Pancreas (tissue), 10 donors: ENCODE measurements at regions not wholly inside any gene's neighbourhood (a gene's known extent, or its start where the extent isn't known, plus 50 kb on each side); places are given as distances from the start of the nearest gene placed in this dataset.

ENCODE experiments used
- ATAC-seq, 4 donors: fragments of 200-7000 bp; cut with Tn5 transposase; one replicate each; pipeline versions ENCODE4 v1.8.0 to v1.9.1; 2020; ENCODE audit warnings: mild to moderate bottlenecking in 4 of 4, moderate library complexity in 4 of 4
- DNase-seq, 6 donors: peaks; one replicate each; pipeline ENCODE4 v3.0.0-alpha.2; 2020
- FAIRE-seq: peaks from 2 replicates; lab custom pipeline; 2012; peaks lifted over from hg19 to GRCh38; lab: Jason Lieb, UNC
- H3K27ac ChIP-seq, 4 donors: fragments of 200-600 bp; sonication (generic); 1 replicate in 3 of 4; 2 replicates in 1 of 4; pipeline versions ENCODE4 v1.5.0 to v1.8.0; 2020
- H3K27me3 ChIP-seq, 4 donors: fragments of 200-600 bp; one replicate each; pipeline ENCODE4 v1.8.0; 2021
- H3K36me3 ChIP-seq, 3 donors: fragments of 200-600 bp; sonication (generic) in 1 of 3; one replicate each; pipeline versions ENCODE4 v1.5.0 to v1.8.0; 2020 to 2021
- H3K4me1 ChIP-seq, 3 donors: fragments of 200-600 bp; one replicate each; pipeline ENCODE4 v1.8.0; 2021
- H3K4me3 ChIP-seq, 4 donors: fragments of 200-600 bp; sonication (generic) in 2 of 4; one replicate each; pipeline versions ENCODE4 v1.5.0 to v1.8.0; 2020 to 2021
- H3K9me3 ChIP-seq, 4 donors: fragments of 200-600 bp; one replicate each; pipeline ENCODE4 v1.8.0; 2021
- CTCF ChIP-seq, 4 donors: fragments of 200-600 bp; sonication (generic) in 3 of 4; IDR thresholded peaks; one replicate each; pipeline versions ENCODE4 v1.5.0 to v1.8.0; 2021; ENCODE audit warnings: antibody characterized with exemption in 4 of 4
- WGBS, 2 donors: extraction: QIAGEN DNeasy Blood & Tissue Kit; methylation state at CpG; one replicate each; pipeline ENCODE4 v1.1.7; 2013; 5-methylcytosine and 5-hydroxymethylcytosine counted together
- intact Hi-C, 3 donors: fragments of 100-400 bp; cut with DNase I; formaldehyde crosslinking; loops; one replicate each; pipeline versions ENCODE4 v1.11.1 to v1.14.2; 2022
- donor health status: healthy with polysubstance abuse.
- donor health status: DM: no; HTN: no; CAD: no; lungs with moderate emphysema.
- donor health status: DM: no; HTN: no; CAD: no.
- donor health status: control.
- donor health status: control.
- donor health status: Bipolar disorder and iron deficiency.
- donor health status: DM: yes; HTN: yes; CAD: no.
- donor health status: DM: no; HTN: no; CAD: no.
- donor health status: DM: no; HTN: no; CAD: no.
- donor health status: DM: yes; HTN: yes; CAD: no.

- no peak overlapping the region for H3K27ac ChIP-seq
- no peak for TF ChIP-seq CTCF (IDR thresholded peaks at IDR 0.05)
- intact Hi-C loops = no loop called here
- 72 to 73% methylated on average over 5 of the region's 5 CpGs for WGBS, 2 donors
- no peaks in the 10 kb centered on the region for H3K27me3 ChIP-seq
- H3K4me1 ChIP-seq = peaks cover 0 to 4% (median 0%) of the 10 kb centered on the region in 3 donors
- H3K9me3 ChIP-seq = no peaks in the 10 kb centered on the region
- no peaks in the 10 kb centered on the region for H3K36me3 ChIP-seq
- no peak for DNase-seq
- peak in 2 of 4 donors; percentile 27 to 60 for ATAC-seq
- H3K4me3 ChIP-seq = no peak overlapping the region
- no peak for FAIRE-seq
Observed at GRCh38 chr12:126512916-126513913, 1448.0 kb downstream of the AACS start.

DNA sequence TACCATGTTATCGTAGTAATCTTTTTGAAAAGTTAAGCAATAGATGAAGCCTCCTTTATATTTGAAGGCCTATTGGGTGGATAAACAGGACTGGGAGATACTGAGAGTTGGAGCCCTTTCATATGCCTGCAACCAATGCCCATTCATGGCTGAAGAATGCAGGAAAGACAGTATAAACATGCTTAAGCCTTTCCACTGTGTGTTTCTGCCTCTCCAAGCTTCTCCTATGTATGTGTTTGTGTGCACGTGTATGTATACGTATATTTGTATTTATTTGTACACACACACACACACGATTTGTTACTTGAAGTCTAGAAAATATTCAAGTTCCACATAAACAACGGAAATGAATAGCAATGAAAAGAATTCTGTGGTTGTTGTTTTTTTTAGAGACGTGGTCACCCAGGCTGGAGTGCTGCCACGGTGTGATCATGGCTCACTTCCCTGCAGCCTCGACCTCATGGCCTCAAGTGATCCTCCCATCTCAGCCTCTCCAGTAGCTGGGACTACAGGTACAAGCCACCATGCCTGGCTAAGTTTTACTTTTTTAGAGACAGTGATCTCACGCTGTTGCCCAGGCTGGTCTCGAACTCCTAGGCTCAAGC is 1453.5 kb downstream of the AACS start:
- intact Hi-C loops = no loop called here
- FAIRE-seq = no peak
- H3K4me3 ChIP-seq = no peak overlapping the region
- H3K9me3 ChIP-seq = no peaks in the 10 kb centered on the region
- no peak for TF ChIP-seq CTCF (IDR thresholded peaks at IDR 0.05)
- ATAC-seq = no peak
- no peak overlapping the region for H3K27ac ChIP-seq
- no peaks in the 10 kb centered on the region for H3K36me3 ChIP-seq
- DNase-seq = no peak
- no peaks in the 10 kb centered on the region for H3K4me1 ChIP-seq
- H3K27me3 ChIP-seq = no peaks in the 10 kb centered on the region
- 85 to 87% methylated on average over 10 of the region's 10 CpGs for WGBS, 2 donors

- DNase-seq = no peak
- no peak for ATAC-seq
- no peak for TF ChIP-seq CTCF (IDR thresholded peaks at IDR 0.05)
- H3K27me3 ChIP-seq = no peaks in the 10 kb centered on the region
- no peak for FAIRE-seq
- no peak overlapping the region for H3K4me3 ChIP-seq
- no peaks in the 10 kb centered on the region for H3K4me1 ChIP-seq
- intact Hi-C loops = no loop called here
- 85 to 87% methylated on average over 3 of the region's 3 CpGs for WGBS, 2 donors
- no peaks in the 10 kb centered on the region for H3K36me3 ChIP-seq
- no peaks in the 10 kb centered on the region for H3K9me3 ChIP-seq
- no peak overlapping the region for H3K27ac ChIP-seq
Observed at GRCh38 chr12:126519833-126520232, 1454.6 kb downstream of the AACS start.

DNA sequence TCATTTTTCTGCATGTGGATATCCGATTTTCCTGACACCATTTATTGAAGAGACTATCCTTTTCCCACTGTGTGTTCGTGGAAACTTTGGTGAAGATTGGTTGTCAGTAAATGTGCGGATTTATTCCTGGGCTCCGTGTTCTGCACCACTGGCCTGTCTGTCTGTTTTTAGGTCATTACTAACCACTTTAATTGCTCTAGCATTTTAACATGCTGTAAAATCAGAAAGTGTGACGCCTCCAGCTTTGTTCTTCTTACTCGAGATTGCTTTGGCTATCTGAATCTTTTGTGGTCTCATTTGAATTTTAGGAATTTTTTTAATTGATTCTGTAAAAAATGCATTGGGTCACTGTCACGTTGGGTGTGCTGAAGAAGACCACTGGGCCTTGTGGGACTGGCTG is 1458.7 kb downstream of the AACS start:
- FAIRE-seq (no peak), DNase-seq (no peak), ATAC-seq (no peak)
- TF ChIP-seq CTCF (IDR thresholded peaks at IDR 0.05) = no peak
- no peaks in the 10 kb centered on the region for H3K4me1 ChIP-seq
- intact Hi-C loops = no loop called here
- no peaks in the 10 kb centered on the region for H3K27me3 ChIP-seq
- H3K36me3 ChIP-seq = no peaks in the 10 kb centered on the region
- H3K27ac ChIP-seq = no peak overlapping the region
- H3K4me3 ChIP-seq = no peak overlapping the region
- WGBS, 2 donors = 82 to 86% methylated on average over 7 of the region's 7 CpGs
- no peaks in the 10 kb centered on the region for H3K9me3 ChIP-seq
